Activated effector memory CD4-positive, alpha-beta T cell treated with Interleukin-2 at 50 U/mL for 16 hours (primary cell): ENCODE measurements at regions not wholly inside any gene's neighbourhood (a gene's known extent, or its start where the extent isn't known, plus 50 kb on each side); places are given as distances from the start of the nearest gene placed in this dataset.
"Not testable (repeated sequence)": the region's sequence is repeated elsewhere in the genome, so short reads cannot be mapped to it uniquely, and the experiment has no call there.

Source experiments
- DNase-seq: peaks from one replicate; pipeline ENCODE4 v3.0.0-alpha.2; 2020

GRCh38 chr1:213742992-213743391 lies 244.8 kb upstream of the PROX1 start:
- no peak for DNase-seq

- DNase-seq, result no peak
Measured at GRCh38 chr1:213744780-213745179, 243.0 kb upstream of the PROX1 start.

GRCh38 chr1:213745451-213745850 lies 242.3 kb upstream of the PROX1 start:
- DNase-seq, result no peak

- DNase-seq, result no peak
Measured at GRCh38 chr1:213749558-213749957, 238.2 kb upstream of the PROX1 start.

- DNase-seq, result no peak
Measured at GRCh38 chr1:213750231-213751063, 237.3 kb upstream of the PROX1 start.

- no peak for DNase-seq
Measured at GRCh38 chr1:213751064-213751397, 236.7 kb upstream of the PROX1 start.

GRCh38 chr1:213759359-213760181 lies 228.2 kb upstream of the PROX1 start:
- no peak for DNase-seq

- peak; percentile 8 for DNase-seq
Measured at GRCh38 chr1:213761845-213762407, 225.8 kb upstream of the PROX1 start.

GRCh38 chr1:213767683-213768082 lies 220.1 kb upstream of the PROX1 start:
- DNase-seq, result no peak

GRCh38 chr1:213772128-213773063 lies 215.4 kb upstream of the PROX1 start:
- no peak for DNase-seq

- DNase-seq, result no peak
Measured at GRCh38 chr1:213773975-213774374, 213.8 kb upstream of the PROX1 start.

- DNase-seq, result no peak
Measured at GRCh38 chr1:213776969-213777368, 210.8 kb upstream of the PROX1 start.

- DNase-seq, result no peak
Measured at GRCh38 chr1:213779228-213779627, 208.5 kb upstream of the PROX1 start.

GRCh38 chr1:213782941-213783672 lies 204.7 kb upstream of the PROX1 start:
- DNase-seq, result no peak

- DNase-seq, result no peak
Measured at GRCh38 chr1:213783893-213784292, 203.9 kb upstream of the PROX1 start.

- DNase-seq, result no peak
Measured at GRCh38 chr1:213786683-213787082, 201.1 kb upstream of the PROX1 start.

- DNase-seq, result no peak
Measured at GRCh38 chr1:213790565-213790964, 197.2 kb upstream of the PROX1 start.

- DNase-seq, result no peak
Measured at GRCh38 chr1:213793482-213794067, 194.2 kb upstream of the PROX1 start.

GRCh38 chr1:213796525-213796924 lies 191.2 kb upstream of the PROX1 start:
- DNase-seq, result no peak

GRCh38 chr1:213808288-213808687 lies 179.5 kb upstream of the PROX1 start:
- DNase-seq, result not testable (repeated sequence)

- DNase-seq, result no peak
Measured at GRCh38 chr1:213817156-213817555, 170.6 kb upstream of the PROX1 start.
